MCF 10A (cell line): ENCODE measurements at regions not wholly inside any gene's neighbourhood (a gene's known extent, or its start where the extent isn't known, plus 50 kb on each side); places are given as distances from the start of the nearest gene placed in this dataset.

Source experiments
- BruUV-seq: library from RNA; stranded (reverse); fragments of 400-500 nt; replicated peaks from 2 replicates; lab custom pipeline; 2021; lab: Mats Ljungman, UMichigan
- CTCF ChIA-PET: fragments of 300-600 bp; sonication (Branson Sonifier 250); formaldehyde crosslinking; extraction: SDS; loops from one replicate; lab custom pipeline; 2021; ENCODE audit warnings: antibody characterized with exemption, inconsistent platforms; lab: Yijun Ruan, JAX
- POLR2A ChIA-PET: fragments of 300-600, 350-650 bp; sonication (Branson Sonifier 250); formaldehyde crosslinking; extraction: SDS; loops from one replicate; lab custom pipeline; 2020; ENCODE audit warnings: antibody characterized with exemption, inconsistent platforms; lab: Yijun Ruan, JAX
- DNase-seq: peaks from one replicate; pipeline ENCODE4 v3.0.0-alpha.2; 2018; ENCODE audit not compliant: unreplicated experiment
- H3K27ac Mint-ChIP-seq: one replicate; pipeline ENCODE4 v1.8.0; 2022; ENCODE audit warnings: mild to moderate bottlenecking, low read depth, mixed read lengths; ENCODE audit not compliant: unreplicated experiment
- H3K27me3 Mint-ChIP-seq: one replicate; pipeline ENCODE4 v1.8.0; 2022; ENCODE audit warnings: mixed read lengths; ENCODE audit not compliant: insufficient read depth, unreplicated experiment
- H3K36me3 Mint-ChIP-seq: one replicate; pipeline ENCODE4 v1.8.0; 2022; ENCODE audit warnings: mild to moderate bottlenecking, moderate library complexity, mixed read lengths; ENCODE audit not compliant: insufficient read depth, unreplicated experiment
- H3K4me1 Mint-ChIP-seq: one replicate; pipeline ENCODE4 v1.8.0; 2022; ENCODE audit warnings: mixed read lengths; ENCODE audit not compliant: insufficient read depth, unreplicated experiment
- H3K4me3 Mint-ChIP-seq: one replicate; pipeline ENCODE4 v1.8.0; 2022; ENCODE audit warnings: mild to moderate bottlenecking, moderate library complexity, mixed read lengths; ENCODE audit not compliant: unreplicated experiment
- H3K9me3 Mint-ChIP-seq: one replicate; pipeline ENCODE4 v1.8.0; 2022; ENCODE audit warnings: mixed read lengths; ENCODE audit not compliant: unreplicated experiment
- intact Hi-C: fragments of 100-400 bp; cut with micrococcal nuclease; formaldehyde crosslinking; loops from 2 replicates; pipeline ENCODE4 v1.14.1; 2022
- TF ChIP-seq, protein P1 (sequence below): fragments of 200-600 bp; IDR thresholded peaks from one replicate; pipeline ENCODE4 v1.8.0; 2022; ENCODE audit warnings: antibody characterized with exemption, mild to moderate bottlenecking; ENCODE audit not compliant: unreplicated experiment

DNA sequence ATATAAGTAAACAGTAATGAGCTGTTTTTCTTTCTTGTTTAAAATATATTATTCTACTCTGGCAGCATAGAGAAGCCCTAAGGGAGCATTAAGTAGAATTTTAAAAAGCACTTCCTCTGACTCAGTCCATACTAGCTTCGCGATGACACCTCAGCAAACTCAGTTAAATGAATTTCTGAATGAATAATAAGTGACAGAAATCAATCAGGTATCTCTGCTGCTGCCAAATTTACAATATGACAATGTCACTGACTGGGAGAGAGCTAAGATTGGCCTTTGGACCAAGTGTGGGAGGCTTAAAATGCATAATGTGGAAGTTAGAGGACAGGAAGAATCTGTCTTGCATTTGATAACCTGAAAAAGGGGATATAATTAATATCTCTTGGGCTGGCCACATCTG is 296.1 kb downstream of the HHIPL2 start:
- Mint-ChIP-seq H3K36me3 (no peaks in the 10 kb centered on the region), H3K9me3 (no peaks in the 10 kb centered on the region), H3K27me3 (no peaks in the 10 kb centered on the region), H3K4me1 (no peaks in the 10 kb centered on the region), H3K4me3 (no peak overlapping the region), H3K27ac (no peak overlapping the region)
- no peak for DNase-seq
- intact Hi-C loops = no loop called here
- CTCF ChIA-PET = interaction anchor here (0.7 to 1.5 kb wide), 5 partner anchors 11 to 204 kb away, joined by 3 to 5 read pairs (median 4); no protein-coding TSS in a partner anchor
- TF ChIP-seq, protein P1, sequence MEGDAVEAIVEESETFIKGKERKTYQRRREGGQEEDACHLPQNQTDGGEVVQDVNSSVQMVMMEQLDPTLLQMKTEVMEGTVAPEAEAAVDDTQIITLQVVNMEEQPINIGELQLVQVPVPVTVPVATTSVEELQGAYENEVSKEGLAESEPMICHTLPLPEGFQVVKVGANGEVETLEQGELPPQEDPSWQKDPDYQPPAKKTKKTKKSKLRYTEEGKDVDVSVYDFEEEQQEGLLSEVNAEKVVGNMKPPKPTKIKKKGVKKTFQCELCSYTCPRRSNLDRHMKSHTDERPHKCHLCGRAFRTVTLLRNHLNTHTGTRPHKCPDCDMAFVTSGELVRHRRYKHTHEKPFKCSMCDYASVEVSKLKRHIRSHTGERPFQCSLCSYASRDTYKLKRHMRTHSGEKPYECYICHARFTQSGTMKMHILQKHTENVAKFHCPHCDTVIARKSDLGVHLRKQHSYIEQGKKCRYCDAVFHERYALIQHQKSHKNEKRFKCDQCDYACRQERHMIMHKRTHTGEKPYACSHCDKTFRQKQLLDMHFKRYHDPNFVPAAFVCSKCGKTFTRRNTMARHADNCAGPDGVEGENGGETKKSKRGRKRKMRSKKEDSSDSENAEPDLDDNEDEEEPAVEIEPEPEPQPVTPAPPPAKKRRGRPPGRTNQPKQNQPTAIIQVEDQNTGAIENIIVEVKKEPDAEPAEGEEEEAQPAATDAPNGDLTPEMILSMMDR = no peak
- POLR2A ChIA-PET = interaction anchor here (1.0 to 1.3 kb wide), 3 partner anchors 12 to 26 kb away, joined by 3 to 5 read pairs (median 3); no protein-coding TSS in a partner anchor
- BruUV-seq = no TSS peak

DNA sequence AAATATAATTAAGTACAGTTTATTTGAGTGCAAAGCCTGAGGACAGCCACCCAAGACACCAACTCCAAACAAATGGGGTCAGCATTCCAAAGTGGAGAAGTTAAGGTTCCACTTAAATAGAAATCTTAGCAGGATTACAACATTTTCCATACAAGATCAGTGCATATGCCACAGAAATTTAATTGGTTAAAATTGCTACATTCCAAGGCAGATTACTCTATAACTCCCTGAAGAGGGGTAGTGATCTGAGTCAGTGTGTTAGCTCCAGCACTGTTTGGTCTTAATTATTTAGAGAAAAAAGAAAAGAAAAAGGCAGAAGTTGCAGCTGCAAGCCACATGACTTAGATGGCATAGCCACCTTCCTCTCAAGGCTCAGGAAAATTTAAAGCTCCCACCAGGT is 297.5 kb downstream of the HHIPL2 start:
- CTCF ChIA-PET = interaction anchor here (0.6 to 1.7 kb wide), 6 partner anchors 10 to 205 kb away, joined by 3 to 7 read pairs (median 4); no protein-coding TSS in a partner anchor
- H3K4me1 Mint-ChIP-seq = no peaks in the 10 kb centered on the region
- DNase-seq = no peak
- no peaks in the 10 kb centered on the region for H3K36me3 Mint-ChIP-seq
- no peak overlapping the region for H3K27ac Mint-ChIP-seq
- no peak overlapping the region for H3K4me3 Mint-ChIP-seq
- POLR2A ChIA-PET = interaction anchor here (1.2 to 2.2 kb wide), 2 partner anchors 10 to 45 kb away, joined by 4 to 17 read pairs; no protein-coding TSS in a partner anchor
- TF ChIP-seq, protein P1 = no peak
- BruUV-seq = no TSS peak
- no peaks in the 10 kb centered on the region for H3K9me3 Mint-ChIP-seq
- intact Hi-C loops = no loop called here
- H3K27me3 Mint-ChIP-seq = no peaks in the 10 kb centered on the region

DNA sequence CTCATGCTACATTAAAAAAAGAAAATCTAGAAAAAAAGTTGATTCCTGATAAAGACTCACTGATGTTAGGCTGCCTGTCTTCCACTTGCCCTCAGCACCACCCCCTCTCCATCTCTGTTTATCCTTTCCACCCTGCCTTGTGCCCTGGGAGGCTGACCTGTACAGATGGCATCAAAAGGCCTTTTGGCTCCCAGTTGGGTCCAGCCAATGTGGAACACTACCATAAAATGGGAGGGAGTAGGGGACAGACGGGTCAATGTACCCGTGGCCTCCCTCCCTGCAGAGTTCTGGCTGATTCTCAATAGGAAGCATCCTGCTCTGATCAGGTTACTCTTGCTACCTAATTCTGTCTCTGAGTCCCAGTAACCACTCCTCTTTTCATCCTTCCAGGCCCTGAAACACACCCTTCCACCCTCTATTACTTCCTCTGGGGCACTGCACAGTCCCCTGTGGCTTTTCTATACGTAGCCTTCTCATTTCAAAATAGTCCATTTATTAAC is 300.0 kb downstream of the HHIPL2 start:
- intact Hi-C loops = no loop called here
- H3K27me3 Mint-ChIP-seq = no peaks in the 10 kb centered on the region
- no peaks in the 10 kb centered on the region for H3K9me3 Mint-ChIP-seq

DNA sequence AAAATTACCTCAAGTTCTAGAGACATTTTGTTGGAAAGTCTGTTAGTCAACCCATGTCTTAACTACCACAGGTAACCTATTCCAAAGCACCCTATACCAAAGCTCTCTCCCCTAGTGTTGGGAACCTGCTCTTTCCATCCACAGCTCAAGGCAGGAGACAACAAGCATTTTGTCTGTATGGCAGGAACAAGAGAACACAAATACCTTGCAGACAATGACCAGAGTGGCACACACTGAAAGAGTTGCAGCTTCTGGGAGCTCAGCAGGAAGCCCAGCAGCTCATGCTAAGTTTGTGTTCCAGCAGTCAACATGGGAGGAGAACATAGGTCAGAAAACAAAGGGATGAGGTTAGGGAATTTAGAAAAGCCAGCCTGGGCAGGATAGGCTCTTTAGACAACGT is 300.8 kb downstream of the HHIPL2 start:
- Mint-ChIP-seq H3K27me3 (no peaks in the 10 kb centered on the region), H3K4me1 (peaks cover 9% of the 10 kb centered on the region), H3K27ac (no peak overlapping the region), H3K9me3 (no peaks in the 10 kb centered on the region), H3K36me3 (no peaks in the 10 kb centered on the region), H3K4me3 (no peak overlapping the region)
- POLR2A ChIA-PET = no interaction called here
- no peak for DNase-seq
- TF ChIP-seq, protein P1 = no peak
- CTCF ChIA-PET = no interaction called here
- no TSS peak for BruUV-seq
- intact Hi-C loops = no loop called here

More for the DNA sequence above, 300.0 kb downstream of the HHIPL2 start:
- no TSS peak for BruUV-seq
- POLR2A ChIA-PET = no interaction called here
- CTCF ChIA-PET = interaction anchor here (0.7 kb wide), 2 partner anchors 18 to 35 kb away, joined by 3 read pairs; no protein-coding TSS in a partner anchor
- DNase-seq = no peak
- Mint-ChIP-seq H3K4me1 (peaks cover 9% of the 10 kb centered on the region), H3K27ac (no peak overlapping the region), H3K4me3 (no peak overlapping the region), H3K36me3 (no peaks in the 10 kb centered on the region)
- TF ChIP-seq, protein P1 = no peak
